ENCODE measurements at regions not wholly inside any gene's neighbourhood (a gene's known extent, or its start where the extent isn't known, plus 50 kb on each side); places are given as distances from the start of the nearest gene placed in this dataset.
"Not testable (repeated sequence)": the region's sequence is repeated elsewhere in the genome, so short reads cannot be mapped to it uniquely, and the experiment has no call there.

- no peaks in the 10 kb centered on the region for H3K36me3 ChIP-seq (ENCODE audit: insufficient read depth, low read length)
- H3K9me3 Mint-ChIP-seq (ENCODE audit: unreplicated experiment) = peaks cover 2% of the 10 kb centered on the region
- FAIRE-seq = no peak
- no peak overlapping the region for H3K4me2 ChIP-seq (ENCODE audit: low read length)
- no peaks in the 10 kb centered on the region for H3K4me1 ChIP-seq (ENCODE audit: insufficient read depth, low read length)
- H3K27ac ChIP-seq (ENCODE audit: low read depth, low read length) = no peak overlapping the region
- H3K27me3 Mint-ChIP-seq (ENCODE audit: low read depth, unreplicated experiment) = no peaks in the 10 kb centered on the region
- no peaks in the 10 kb centered on the region for H3K4me1 Mint-ChIP-seq (ENCODE audit: low read depth, unreplicated experiment)
- H3K27me3 ChIP-seq (ENCODE audit: insufficient read depth, low read length) = no peaks in the 10 kb centered on the region
- no peak overlapping the region for H3K27ac Mint-ChIP-seq (ENCODE audit: unreplicated experiment)
- no peaks in the 10 kb centered on the region for H4K20me1 ChIP-seq (ENCODE audit: insufficient read depth, low read length)
- TF ChIP-seq EZH2 (IDR thresholded peaks at IDR 0.05; ENCODE audit: insufficient read depth, low read length) (no peak), CTCF (IDR thresholded peaks at IDR 0.05; ENCODE audit: insufficient read depth, low read depth, low read length) (no peak)
- H3K4me3 ChIP-seq (ENCODE audit: insufficient read depth, low read depth, low read length) = no peak overlapping the region
- H3K4me3 Mint-ChIP-seq (ENCODE audit: unreplicated experiment) = no peak overlapping the region
- no peaks in the 10 kb centered on the region for H3K9me3 ChIP-seq (ENCODE audit: insufficient read depth, low read depth, low read length)
- no peak overlapping the region for H3K9ac ChIP-seq (ENCODE audit: low read length)
- no peaks in the 10 kb centered on the region for H3K79me2 ChIP-seq (ENCODE audit: insufficient read depth, low read length)
- no peak overlapping the region for H2AFZ ChIP-seq (ENCODE audit: low read depth, low read length)
- no peak for DNase-seq (ENCODE audit: low read depth)
- no peaks in the 10 kb centered on the region for H3K36me3 Mint-ChIP-seq (ENCODE audit: low read depth, unreplicated experiment)
These were observed 55.3 kb upstream of the HECW1 start for GRCh38 chr7:43057141-43057540.

- H3K36me3 ChIP-seq (ENCODE audit: insufficient read depth, low read length) = no peaks in the 10 kb centered on the region
- H3K4me2 ChIP-seq (ENCODE audit: low read length) = no peak overlapping the region
- H3K27ac Mint-ChIP-seq (ENCODE audit: unreplicated experiment) = no peak overlapping the region
These were observed 54.0 kb upstream of the HECW1 start for GRCh38 chr7:43058271-43059066.

GRCh38 chr7:43059067-43059600 is 53.3 kb upstream of the HECW1 start:
- H3K79me2 ChIP-seq (ENCODE audit: insufficient read depth, low read length); H3K27me3 Mint-ChIP-seq (ENCODE audit: low read depth, unreplicated experiment); H3K4me1 Mint-ChIP-seq (ENCODE audit: low read depth, unreplicated experiment); H3K9me3 ChIP-seq (ENCODE audit: insufficient read depth, low read depth, low read length); H3K4me2 ChIP-seq (ENCODE audit: low read length); H3K9me3 Mint-ChIP-seq (ENCODE audit: unreplicated experiment); H3K9ac ChIP-seq (ENCODE audit: low read length); H3K4me1 ChIP-seq (ENCODE audit: insufficient read depth, low read length); FAIRE-seq; H3K36me3 Mint-ChIP-seq (ENCODE audit: low read depth, unreplicated experiment); H3K27ac Mint-ChIP-seq (ENCODE audit: unreplicated experiment); H4K20me1 ChIP-seq (ENCODE audit: insufficient read depth, low read length); DNase-seq (ENCODE audit: low read depth); H2AFZ ChIP-seq (ENCODE audit: low read depth, low read length); H3K4me3 Mint-ChIP-seq (ENCODE audit: unreplicated experiment); H3K27me3 ChIP-seq (ENCODE audit: insufficient read depth, low read length); H3K4me3 ChIP-seq (ENCODE audit: insufficient read depth, low read depth, low read length); H3K36me3 ChIP-seq (ENCODE audit: insufficient read depth, low read length); H3K27ac ChIP-seq (ENCODE audit: low read depth, low read length): not testable (repeated sequence)

More at GRCh38 chr7:43058271-43059066, 54.0 kb upstream of the HECW1 start:
- no peaks in the 10 kb centered on the region for H3K27me3 ChIP-seq (ENCODE audit: insufficient read depth, low read length)
- no peaks in the 10 kb centered on the region for H3K36me3 Mint-ChIP-seq (ENCODE audit: low read depth, unreplicated experiment)
- H3K9ac ChIP-seq (ENCODE audit: low read length) = no peak overlapping the region
- no peaks in the 10 kb centered on the region for H3K9me3 ChIP-seq (ENCODE audit: insufficient read depth, low read depth, low read length)
- H3K4me3 Mint-ChIP-seq (ENCODE audit: unreplicated experiment) = no peak overlapping the region
- peaks cover 2% of the 10 kb centered on the region for H3K9me3 Mint-ChIP-seq (ENCODE audit: unreplicated experiment)
- H3K4me3 ChIP-seq (ENCODE audit: insufficient read depth, low read depth, low read length) = no peak overlapping the region
- H3K4me1 Mint-ChIP-seq (ENCODE audit: low read depth, unreplicated experiment) = no peaks in the 10 kb centered on the region
- DNase-seq (ENCODE audit: low read depth) (no peak), FAIRE-seq (no peak)
- no peaks in the 10 kb centered on the region for H3K27me3 Mint-ChIP-seq (ENCODE audit: low read depth, unreplicated experiment)
- TF ChIP-seq CTCF (IDR thresholded peaks at IDR 0.05; ENCODE audit: insufficient read depth, low read depth, low read length) (no peak), EZH2 (IDR thresholded peaks at IDR 0.05; ENCODE audit: insufficient read depth, low read length) (no peak)
- no peak overlapping the region for H3K27ac ChIP-seq (ENCODE audit: low read depth, low read length)
- no peaks in the 10 kb centered on the region for H3K79me2 ChIP-seq (ENCODE audit: insufficient read depth, low read length)
- H3K4me1 ChIP-seq (ENCODE audit: insufficient read depth, low read length) = no peaks in the 10 kb centered on the region
- H4K20me1 ChIP-seq (ENCODE audit: insufficient read depth, low read length) = no peaks in the 10 kb centered on the region
- H2AFZ ChIP-seq (ENCODE audit: low read depth, low read length) = no peak overlapping the region

Measured in astrocyte (in vitro differentiated cells and primary cell).